ENCODE measurements at regions not wholly inside any gene's neighbourhood (a gene's known extent, or its start where the extent isn't known, plus 50 kb on each side); places are given as distances from the start of the nearest gene placed in this dataset.

- TF ChIP-seq, protein P1, sequence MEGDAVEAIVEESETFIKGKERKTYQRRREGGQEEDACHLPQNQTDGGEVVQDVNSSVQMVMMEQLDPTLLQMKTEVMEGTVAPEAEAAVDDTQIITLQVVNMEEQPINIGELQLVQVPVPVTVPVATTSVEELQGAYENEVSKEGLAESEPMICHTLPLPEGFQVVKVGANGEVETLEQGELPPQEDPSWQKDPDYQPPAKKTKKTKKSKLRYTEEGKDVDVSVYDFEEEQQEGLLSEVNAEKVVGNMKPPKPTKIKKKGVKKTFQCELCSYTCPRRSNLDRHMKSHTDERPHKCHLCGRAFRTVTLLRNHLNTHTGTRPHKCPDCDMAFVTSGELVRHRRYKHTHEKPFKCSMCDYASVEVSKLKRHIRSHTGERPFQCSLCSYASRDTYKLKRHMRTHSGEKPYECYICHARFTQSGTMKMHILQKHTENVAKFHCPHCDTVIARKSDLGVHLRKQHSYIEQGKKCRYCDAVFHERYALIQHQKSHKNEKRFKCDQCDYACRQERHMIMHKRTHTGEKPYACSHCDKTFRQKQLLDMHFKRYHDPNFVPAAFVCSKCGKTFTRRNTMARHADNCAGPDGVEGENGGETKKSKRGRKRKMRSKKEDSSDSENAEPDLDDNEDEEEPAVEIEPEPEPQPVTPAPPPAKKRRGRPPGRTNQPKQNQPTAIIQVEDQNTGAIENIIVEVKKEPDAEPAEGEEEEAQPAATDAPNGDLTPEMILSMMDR (IDR thresholded peaks at IDR 0.05; ENCODE audit: low read depth, low read length), result no peak
- no peak for TF ChIP-seq EZH2phosphoT487 (IDR thresholded peaks at IDR 0.05; ENCODE audit: low read depth)
Observed at GRCh38 chr13:32938907-32939306, 77.3 kb upstream of the KL start.
